Parathyroid adenoma (tissue), 2 donors: ENCODE measurements at regions not wholly inside any gene's neighbourhood (a gene's known extent, or its start where the extent isn't known, plus 50 kb on each side); places are given as distances from the start of the nearest gene placed in this dataset.

Experiments
- H2AFZ ChIP-seq: fragments of 300-600 bp; sonication (generic); one replicate; pipeline ENCODE4 v1.7.0; 2017; ENCODE audit warnings: antibody characterized with exemption, mild to moderate bottlenecking
- H3K27ac ChIP-seq: fragments of 300-600 bp; sonication (generic); one replicate; pipeline ENCODE4 v1.7.0; 2017
- H3K27me3 ChIP-seq: fragments of 300-600 bp; sonication (generic); one replicate; pipeline ENCODE4 v1.7.0; 2017; ENCODE audit warnings: low read length; ENCODE audit not compliant: control insufficient read depth, insufficient read depth
- H3K36me3 ChIP-seq: fragments of 300-600 bp; sonication (generic); one replicate; pipeline ENCODE4 v1.7.0; 2017; ENCODE audit warnings: low read length; ENCODE audit not compliant: control insufficient read depth, insufficient read depth
- H3K4me1 ChIP-seq: fragments of 300-600 bp; sonication (generic); one replicate; pipeline ENCODE4 v1.7.0; 2017; ENCODE audit warnings: control low read depth
- H3K4me2 ChIP-seq: fragments of 300-600 bp; sonication (generic); one replicate; pipeline ENCODE4 v1.7.0; 2017; ENCODE audit warnings: low read length
- H3K4me3 ChIP-seq: fragments of 300-600 bp; sonication (generic); one replicate; pipeline ENCODE4 v1.7.0; 2017; ENCODE audit warnings: low read depth, low read length
- H3K79me2 ChIP-seq: fragments of 300-600 bp; sonication (generic); one replicate; pipeline ENCODE4 v1.7.0; 2017; ENCODE audit warnings: control low read depth
- H3K9ac ChIP-seq: fragments of 300-600 bp; sonication (generic); one replicate; pipeline ENCODE4 v1.7.0; 2017; ENCODE audit warnings: mild to moderate bottlenecking
- H3K9me3 ChIP-seq: fragments of 300-600 bp; sonication (generic); one replicate; pipeline ENCODE4 v1.7.0; 2017; ENCODE audit warnings: low read length; ENCODE audit not compliant: control insufficient read depth
- TF ChIP-seq, protein P1 (sequence below): fragments of 300-600 bp; sonication (generic); IDR thresholded peaks from one replicate; pipeline ENCODE4 v1.7.0; 2017; ENCODE audit warnings: antibody characterized with exemption, mild to moderate bottlenecking
- donor health status: primary hyperparathyroidism.

DNA sequence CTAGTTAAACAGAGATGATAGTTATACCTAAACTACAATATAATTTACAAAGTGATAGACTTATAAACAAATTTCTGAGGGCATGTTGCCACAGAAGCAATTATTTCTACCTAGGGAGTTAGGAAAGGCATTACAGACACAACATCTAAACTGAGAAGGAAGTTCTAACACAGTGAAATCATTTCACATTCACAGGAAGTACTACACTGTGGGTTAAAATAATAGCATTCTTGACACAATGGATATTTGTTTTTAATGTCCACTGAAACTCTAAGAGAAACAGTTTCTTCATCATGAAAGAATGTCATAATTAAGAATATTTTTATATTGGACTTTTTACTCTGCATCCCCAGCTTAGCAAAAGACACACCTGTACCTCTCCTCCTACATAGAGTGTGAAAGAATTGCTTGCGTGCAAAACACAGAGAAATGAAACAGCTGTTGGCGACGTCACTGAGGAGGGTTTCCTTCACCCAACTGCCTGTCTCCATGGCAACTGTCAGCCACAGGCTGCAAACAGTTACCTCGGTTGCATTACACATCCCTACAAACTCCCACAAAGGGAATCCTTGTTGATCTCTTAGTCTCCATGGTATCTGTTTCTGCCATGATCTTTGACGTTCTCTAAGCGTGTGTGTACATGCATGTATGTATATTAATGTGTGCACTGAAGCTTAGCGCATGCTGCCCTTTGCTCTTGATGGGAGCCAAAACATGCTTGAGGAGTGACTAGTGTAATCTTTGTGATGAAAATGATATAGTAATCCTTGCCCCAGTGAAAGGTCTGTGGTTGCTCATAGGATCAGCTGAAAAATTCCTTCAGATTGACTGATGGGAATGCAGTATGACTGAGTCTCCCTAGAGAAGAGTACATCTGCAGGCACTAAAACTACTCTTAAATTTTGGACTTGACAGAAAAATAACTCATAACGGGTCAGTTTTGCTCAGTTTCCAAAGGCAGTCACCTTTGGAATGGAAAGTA is 168.5 kb downstream of the ACTL7B start:
- Histone ChIP-seq H3K4me3 (no peak overlapping the region), H3K36me3 (no peaks in the 10 kb centered on the region), H2AFZ (no peak overlapping the region)

DNA sequence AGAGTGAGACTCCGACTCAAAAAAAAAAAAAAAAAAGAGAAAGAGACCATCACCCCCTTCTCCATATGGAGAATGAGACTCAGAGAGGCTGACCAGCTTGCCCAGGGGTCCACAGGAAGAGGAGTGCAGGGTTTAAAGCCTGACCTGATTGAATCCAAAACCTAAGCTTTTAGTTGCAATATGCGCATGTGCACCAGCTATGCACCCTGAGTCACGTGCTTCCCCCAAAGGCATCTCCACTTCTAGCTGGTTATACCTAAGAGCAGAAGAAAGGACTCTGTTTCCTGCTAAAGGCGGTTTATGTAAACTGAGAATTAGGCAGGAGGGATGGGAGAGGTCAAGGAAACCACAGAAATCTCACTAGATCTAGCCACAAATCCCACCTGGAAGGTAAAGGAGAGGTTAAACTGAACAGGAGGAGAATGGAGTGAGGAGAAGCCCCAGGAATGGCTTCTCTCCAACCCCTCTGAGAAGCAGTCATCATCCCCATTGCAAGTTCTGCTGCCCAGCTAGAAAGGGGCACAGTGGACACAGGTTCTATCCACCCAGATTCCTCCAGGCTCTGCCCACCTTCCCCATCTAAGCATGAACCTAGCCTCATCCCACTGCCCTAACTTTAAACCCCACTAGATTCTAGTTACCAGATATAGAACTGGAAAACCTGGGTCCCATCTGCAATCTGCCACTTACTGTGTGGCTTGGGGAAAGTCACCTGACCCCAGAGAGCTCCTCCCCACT is 171.3 kb downstream of the ACTL7B start:
- H3K4me3 ChIP-seq: no peak overlapping the region
- H3K4me2 ChIP-seq: no peak overlapping the region
- no peak overlapping the region for H3K27ac ChIP-seq
- TF ChIP-seq, protein P1, sequence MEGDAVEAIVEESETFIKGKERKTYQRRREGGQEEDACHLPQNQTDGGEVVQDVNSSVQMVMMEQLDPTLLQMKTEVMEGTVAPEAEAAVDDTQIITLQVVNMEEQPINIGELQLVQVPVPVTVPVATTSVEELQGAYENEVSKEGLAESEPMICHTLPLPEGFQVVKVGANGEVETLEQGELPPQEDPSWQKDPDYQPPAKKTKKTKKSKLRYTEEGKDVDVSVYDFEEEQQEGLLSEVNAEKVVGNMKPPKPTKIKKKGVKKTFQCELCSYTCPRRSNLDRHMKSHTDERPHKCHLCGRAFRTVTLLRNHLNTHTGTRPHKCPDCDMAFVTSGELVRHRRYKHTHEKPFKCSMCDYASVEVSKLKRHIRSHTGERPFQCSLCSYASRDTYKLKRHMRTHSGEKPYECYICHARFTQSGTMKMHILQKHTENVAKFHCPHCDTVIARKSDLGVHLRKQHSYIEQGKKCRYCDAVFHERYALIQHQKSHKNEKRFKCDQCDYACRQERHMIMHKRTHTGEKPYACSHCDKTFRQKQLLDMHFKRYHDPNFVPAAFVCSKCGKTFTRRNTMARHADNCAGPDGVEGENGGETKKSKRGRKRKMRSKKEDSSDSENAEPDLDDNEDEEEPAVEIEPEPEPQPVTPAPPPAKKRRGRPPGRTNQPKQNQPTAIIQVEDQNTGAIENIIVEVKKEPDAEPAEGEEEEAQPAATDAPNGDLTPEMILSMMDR: no peak
- no peaks in the 10 kb centered on the region for H3K9me3 ChIP-seq
- no peaks in the 10 kb centered on the region for H3K36me3 ChIP-seq
- H2AFZ ChIP-seq: no peak overlapping the region
- no peaks in the 10 kb centered on the region for H3K4me1 ChIP-seq
- H3K27me3 ChIP-seq: no peaks in the 10 kb centered on the region
- H3K79me2 ChIP-seq: no peaks in the 10 kb centered on the region
- H3K9ac ChIP-seq: no peak overlapping the region

More for the DNA sequence above, 168.5 kb downstream of the ACTL7B start:
- TF ChIP-seq, protein P1: no peak
- Histone ChIP-seq H3K27ac (no peak overlapping the region), H3K79me2 (no peaks in the 10 kb centered on the region), H3K9ac (no peak overlapping the region), H3K27me3 (no peaks in the 10 kb centered on the region), H3K4me1 (no peaks in the 10 kb centered on the region), H3K4me2 (no peak overlapping the region), H3K9me3 (no peaks in the 10 kb centered on the region)

DNA sequence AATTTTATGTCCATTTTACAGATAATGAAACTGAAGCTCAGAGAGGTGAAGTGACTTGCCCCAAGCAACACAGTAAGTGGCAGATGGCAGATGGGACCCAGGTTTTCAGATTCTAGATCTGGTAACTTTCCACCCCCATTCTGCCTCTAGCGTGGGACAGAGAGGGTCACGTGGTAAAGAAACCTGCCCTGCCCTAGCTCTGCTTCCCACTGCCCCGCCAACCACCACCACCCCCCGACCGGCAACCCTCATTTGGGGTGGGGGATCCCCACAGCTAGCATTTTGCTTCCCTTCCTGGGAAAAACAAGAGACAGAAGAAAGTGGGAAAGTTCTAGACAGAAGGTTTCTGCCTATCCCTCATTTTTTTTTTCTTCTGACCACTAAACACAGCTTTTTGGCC is 172.5 kb downstream of the ACTL7B start:
- no peak overlapping the region for H3K9ac ChIP-seq
- H3K4me1 ChIP-seq: no peaks in the 10 kb centered on the region
- TF ChIP-seq, protein P1: no peak
- no peak overlapping the region for H3K4me2 ChIP-seq
- H3K9me3 ChIP-seq: no peaks in the 10 kb centered on the region
- H3K4me3 ChIP-seq: no peak overlapping the region
- H3K79me2 ChIP-seq: no peaks in the 10 kb centered on the region
- no peaks in the 10 kb centered on the region for H3K27me3 ChIP-seq
- H2AFZ ChIP-seq: no peak overlapping the region
- H3K36me3 ChIP-seq: no peaks in the 10 kb centered on the region
- H3K27ac ChIP-seq: no peak overlapping the region

DNA sequence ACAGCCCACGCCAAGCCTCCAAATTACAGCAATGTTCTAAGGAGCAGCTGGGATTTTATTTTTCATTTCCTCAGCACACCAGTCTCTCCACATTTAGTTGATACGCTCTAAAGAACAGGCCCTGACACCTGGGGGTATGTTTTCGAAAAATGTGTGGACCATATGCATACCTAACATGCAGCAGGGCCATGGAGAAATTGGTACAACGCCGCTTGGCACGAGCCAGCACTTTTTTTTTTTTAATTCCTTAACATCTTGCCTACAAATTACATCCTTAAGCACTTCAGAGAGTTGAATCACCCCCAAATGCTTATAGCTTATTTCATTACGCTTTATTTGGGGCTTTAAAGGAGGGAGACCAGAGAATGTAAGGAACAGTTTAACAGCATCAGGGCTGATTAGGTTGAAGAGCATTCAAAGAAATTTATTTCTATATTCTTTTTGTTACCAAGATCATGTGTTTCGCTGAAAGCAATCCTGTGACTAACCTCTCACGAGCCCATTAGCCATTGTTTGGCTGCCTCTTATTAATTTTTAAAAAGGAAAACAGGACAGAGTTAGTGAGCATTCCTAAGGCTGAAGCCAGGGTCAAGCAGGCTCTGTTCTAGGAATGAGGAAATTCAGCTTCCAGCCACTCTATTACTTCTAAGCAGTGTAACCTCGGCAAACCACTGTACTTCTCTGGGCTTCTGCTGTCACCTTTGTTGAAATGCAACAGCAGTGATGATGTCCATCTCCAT is 173.8 kb downstream of the ACTL7B start:
- H3K27ac ChIP-seq: no peak overlapping the region
- no peaks in the 10 kb centered on the region for H3K4me1 ChIP-seq
- H3K27me3 ChIP-seq: no peaks in the 10 kb centered on the region
- H3K4me2 ChIP-seq: no peak overlapping the region
- no peak overlapping the region for H3K9ac ChIP-seq
- no peak overlapping the region for H3K4me3 ChIP-seq
- no peaks in the 10 kb centered on the region for H3K9me3 ChIP-seq
- TF ChIP-seq, protein P1: no peak
- no peak overlapping the region for H2AFZ ChIP-seq
- H3K79me2 ChIP-seq: no peaks in the 10 kb centered on the region
- H3K36me3 ChIP-seq: no peaks in the 10 kb centered on the region
